ENCODE measurements at regions not wholly inside any gene's neighbourhood (a gene's known extent, or its start where the extent isn't known, plus 50 kb on each side); places are given as distances from the start of the nearest gene placed in this dataset.

DNA sequence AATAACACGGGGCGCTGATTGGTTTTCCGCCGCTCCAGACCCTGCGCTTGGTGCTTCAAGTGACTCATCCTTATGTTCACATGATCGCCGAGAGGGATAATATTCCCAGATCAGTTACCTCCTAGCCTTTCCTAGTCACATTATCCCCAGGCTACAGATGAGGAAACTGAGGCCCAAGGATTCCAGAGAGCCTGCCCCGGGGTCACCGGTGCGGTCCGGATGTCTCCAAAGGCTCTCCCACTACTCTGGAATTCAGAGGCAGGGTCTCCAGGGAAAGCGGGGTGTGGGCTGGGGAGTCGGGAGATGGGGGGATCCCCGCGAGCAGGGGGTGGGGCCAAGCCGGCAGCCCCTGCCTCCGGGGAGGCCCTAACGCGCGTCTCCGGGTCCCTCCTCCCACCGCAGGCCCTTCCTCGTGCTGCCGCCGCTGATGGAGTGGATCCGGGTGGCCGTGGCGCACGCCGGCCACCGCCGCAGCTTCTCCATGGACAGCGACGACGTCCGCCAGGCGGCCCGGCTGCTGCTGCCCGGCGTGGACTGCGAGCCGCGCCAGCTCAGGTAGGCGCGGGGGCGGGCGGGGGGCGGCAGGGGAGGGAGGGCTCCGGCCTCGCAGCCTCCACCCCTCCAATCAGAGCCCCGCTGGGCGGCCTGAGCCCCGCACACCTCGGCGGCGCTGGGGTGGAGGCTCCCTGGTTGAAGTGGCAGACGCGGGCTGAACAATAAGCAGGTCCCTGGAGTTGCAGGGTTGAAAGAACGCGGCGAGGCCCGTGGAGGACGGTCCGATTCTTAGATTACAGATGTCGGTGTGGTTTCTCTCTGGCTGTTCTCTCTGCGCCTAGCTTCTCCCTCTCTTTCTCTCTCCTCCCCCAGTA is 104.6 kb upstream of the PWP1 start (continued):
- TF ChIP-seq, protein P1, sequence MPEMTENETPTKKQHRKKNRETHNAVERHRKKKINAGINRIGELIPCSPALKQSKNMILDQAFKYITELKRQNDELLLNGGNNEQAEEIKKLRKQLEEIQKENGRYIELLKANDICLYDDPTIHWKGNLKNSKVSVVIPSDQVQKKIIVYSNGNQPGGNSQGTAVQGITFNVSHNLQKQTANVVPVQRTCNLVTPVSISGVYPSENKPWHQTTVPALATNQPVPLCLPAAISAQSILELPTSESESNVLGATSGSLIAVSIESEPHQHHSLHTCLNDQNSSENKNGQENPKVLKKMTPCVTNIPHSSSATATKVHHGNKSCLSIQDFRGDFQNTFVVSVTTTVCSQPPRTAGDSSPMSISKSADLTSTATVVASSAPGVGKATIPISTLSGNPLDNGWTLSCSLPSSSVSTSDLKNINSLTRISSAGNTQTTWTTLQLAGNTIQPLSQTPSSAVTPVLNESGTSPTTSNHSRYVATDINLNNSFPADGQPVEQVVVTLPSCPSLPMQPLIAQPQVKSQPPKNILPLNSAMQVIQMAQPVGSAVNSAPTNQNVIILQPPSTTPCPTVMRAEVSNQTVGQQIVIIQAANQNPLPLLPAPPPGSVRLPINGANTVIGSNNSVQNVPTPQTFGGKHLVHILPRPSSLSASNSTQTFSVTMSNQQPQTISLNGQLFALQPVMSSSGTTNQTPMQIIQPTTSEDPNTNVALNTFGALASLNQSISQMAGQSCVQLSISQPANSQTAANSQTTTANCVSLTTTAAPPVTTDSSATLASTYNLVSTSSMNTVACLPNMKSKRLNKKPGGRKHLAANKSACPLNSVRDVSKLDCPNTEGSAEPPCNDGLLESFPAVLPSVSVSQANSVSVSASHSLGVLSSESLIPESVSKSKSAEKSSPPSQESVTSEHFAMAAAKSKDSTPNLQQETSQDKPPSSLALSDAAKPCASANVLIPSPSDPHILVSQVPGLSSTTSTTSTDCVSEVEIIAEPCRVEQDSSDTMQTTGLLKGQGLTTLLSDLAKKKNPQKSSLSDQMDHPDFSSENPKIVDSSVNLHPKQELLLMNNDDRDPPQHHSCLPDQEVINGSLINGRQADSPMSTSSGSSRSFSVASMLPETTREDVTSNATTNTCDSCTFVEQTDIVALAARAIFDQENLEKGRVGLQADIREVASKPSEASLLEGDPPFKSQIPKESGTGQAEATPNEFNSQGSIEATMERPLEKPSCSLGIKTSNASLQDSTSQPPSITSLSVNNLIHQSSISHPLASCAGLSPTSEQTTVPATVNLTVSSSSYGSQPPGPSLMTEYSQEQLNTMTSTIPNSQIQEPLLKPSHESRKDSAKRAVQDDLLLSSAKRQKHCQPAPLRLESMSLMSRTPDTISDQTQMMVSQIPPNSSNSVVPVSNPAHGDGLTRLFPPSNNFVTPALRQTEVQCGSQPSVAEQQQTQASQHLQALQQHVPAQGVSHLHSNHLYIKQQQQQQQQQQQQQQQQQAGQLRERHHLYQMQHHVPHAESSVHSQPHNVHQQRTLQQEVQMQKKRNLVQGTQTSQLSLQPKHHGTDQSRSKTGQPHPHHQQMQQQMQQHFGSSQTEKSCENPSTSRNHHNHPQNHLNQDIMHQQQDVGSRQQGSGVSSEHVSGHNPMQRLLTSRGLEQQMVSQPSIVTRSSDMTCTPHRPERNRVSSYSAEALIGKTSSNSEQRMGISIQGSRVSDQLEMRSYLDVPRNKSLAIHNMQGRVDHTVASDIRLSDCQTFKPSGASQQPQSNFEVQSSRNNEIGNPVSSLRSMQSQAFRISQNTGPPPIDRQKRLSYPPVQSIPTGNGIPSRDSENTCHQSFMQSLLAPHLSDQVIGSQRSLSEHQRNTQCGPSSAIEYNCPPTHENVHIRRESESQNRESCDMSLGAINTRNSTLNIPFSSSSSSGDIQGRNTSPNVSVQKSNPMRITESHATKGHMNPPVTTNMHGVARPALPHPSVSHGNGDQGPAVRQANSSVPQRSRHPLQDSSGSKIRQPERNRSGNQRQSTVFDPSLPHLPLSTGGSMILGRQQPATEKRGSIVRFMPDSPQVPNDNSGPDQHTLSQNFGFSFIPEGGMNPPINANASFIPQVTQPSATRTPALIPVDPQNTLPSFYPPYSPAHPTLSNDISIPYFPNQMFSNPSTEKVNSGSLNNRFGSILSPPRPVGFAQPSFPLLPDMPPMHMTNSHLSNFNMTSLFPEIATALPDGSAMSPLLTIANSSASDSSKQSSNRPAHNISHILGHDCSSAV (CRISPR knock-in tag; IDR thresholded peaks at IDR 0.05; ENCODE audit: borderline replicate concordance), result no peak
- no peak for TF ChIP-seq FOXJ3 (CRISPR knock-in tag; IDR thresholded peaks at IDR 0.05; ENCODE audit: borderline replicate concordance)
- no peak for TF ChIP-seq FOXK2 (IDR thresholded peaks at IDR 0.05)
- no peak for TF ChIP-seq KMT2B (CRISPR knock-in tag; IDR thresholded peaks at IDR 0.05)
- TF ChIP-seq, protein P2, sequence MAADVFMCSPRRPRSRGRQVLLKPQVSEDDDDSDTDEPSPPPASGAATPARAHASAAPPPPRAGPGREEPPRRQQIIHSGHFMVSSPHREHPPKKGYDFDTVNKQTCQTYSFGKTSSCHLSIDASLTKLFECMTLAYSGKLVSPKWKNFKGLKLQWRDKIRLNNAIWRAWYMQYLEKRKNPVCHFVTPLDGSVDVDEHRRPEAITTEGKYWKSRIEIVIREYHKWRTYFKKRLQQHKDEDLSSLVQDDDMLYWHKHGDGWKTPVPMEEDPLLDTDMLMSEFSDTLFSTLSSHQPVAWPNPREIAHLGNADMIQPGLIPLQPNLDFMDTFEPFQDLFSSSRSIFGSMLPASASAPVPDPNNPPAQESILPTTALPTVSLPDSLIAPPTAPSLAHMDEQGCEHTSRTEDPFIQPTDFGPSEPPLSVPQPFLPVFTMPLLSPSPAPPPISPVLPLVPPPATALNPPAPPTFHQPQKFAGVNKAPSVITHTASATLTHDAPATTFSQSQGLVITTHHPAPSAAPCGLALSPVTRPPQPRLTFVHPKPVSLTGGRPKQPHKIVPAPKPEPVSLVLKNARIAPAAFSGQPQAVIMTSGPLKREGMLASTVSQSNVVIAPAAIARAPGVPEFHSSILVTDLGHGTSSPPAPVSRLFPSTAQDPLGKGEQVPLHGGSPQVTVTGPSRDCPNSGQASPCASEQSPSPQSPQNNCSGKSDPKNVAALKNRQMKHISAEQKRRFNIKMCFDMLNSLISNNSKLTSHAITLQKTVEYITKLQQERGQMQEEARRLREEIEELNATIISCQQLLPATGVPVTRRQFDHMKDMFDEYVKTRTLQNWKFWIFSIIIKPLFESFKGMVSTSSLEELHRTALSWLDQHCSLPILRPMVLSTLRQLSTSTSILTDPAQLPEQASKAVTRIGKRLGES (CRISPR knock-in tag; IDR thresholded peaks at IDR 0.05; ENCODE audit: borderline replicate concordance), result no peak
- no peak for TF ChIP-seq FOXO1 (CRISPR knock-in tag; IDR thresholded peaks at IDR 0.05)
